HEK293 (cell line): ENCODE measurements at regions not wholly inside any gene's neighbourhood (a gene's known extent, or its start where the extent isn't known, plus 50 kb on each side); places are given as distances from the start of the nearest gene placed in this dataset.

ENCODE experiments used
- CTCF ChIA-PET: fragments of 350-600 bp; formaldehyde crosslinking; extraction: SDS; loops from one replicate; lab custom pipeline; 2021; ENCODE audit warnings: antibody characterized with exemption; lab: Yijun Ruan, JAX
- POLR2A ChIA-PET: fragments of 300-600 bp; formaldehyde crosslinking; extraction: SDS; loops from one replicate; lab custom pipeline; 2020; ENCODE audit warnings: antibody characterized with exemption, inconsistent platforms; lab: Yijun Ruan, JAX
- H3K27ac ChIP-seq: fragments of 200-500 bp; sonication (Bioruptor generic); 2 replicates; pipeline ENCODE4 v1.5.1; 2014; ENCODE audit warnings: low read depth, low read length, control low read depth, inconsistent platforms; ENCODE audit errors: extremely low read depth
- H3K36me3 ChIP-seq, 2 experiments: fragments of 200-500 bp in 1 of 2; sonication (Bioruptor generic) in 1 of 2; 1 replicate in 1 of 2; 2 replicates in 1 of 2; pipeline ENCODE4 v1.5.1; 2014 to 2017; ENCODE audit warnings: inconsistent platforms in 2 of 2, low read length in 2 of 2; ENCODE audit not compliant: control insufficient read depth in 2 of 2, insufficient read depth in 1 of 2
- H3K4me1 ChIP-seq: fragments of 200-500 bp; sonication (Bioruptor generic); 2 replicates; pipeline ENCODE4 v1.5.1; 2014; ENCODE audit warnings: mild to moderate bottlenecking, low read length, inconsistent platforms; ENCODE audit not compliant: control insufficient read depth, insufficient read depth
- H3K4me3 ChIP-seq: 2 replicates; pipeline ENCODE4 v1.5.1; 2011; ENCODE audit warnings: low read depth, mild to moderate bottlenecking, control low read depth, low read length, moderate library complexity
- H3K9me3 ChIP-seq: fragments of 200-500 bp; sonication (Bioruptor generic); 2 replicates; pipeline ENCODE4 v1.5.1; 2014; ENCODE audit warnings: low read depth, low read length, inconsistent platforms; ENCODE audit not compliant: control insufficient read depth, insufficient read depth
- BCL11B ChIP-seq: fragments of 450-650 bp; formaldehyde crosslinking; IDR thresholded peaks from 2 replicates; pipeline ENCODE4 v1.5.1; 2016; ENCODE audit warnings: low read depth, missing biosample characterization, missing genetic modification characterization
- ELK4 ChIP-seq: IDR thresholded peaks from 2 replicates; pipeline ENCODE4 v1.6.1; 2011; ENCODE audit warnings: mild to moderate bottlenecking, low read depth, low read length, borderline replicate concordance
- FEZF1 ChIP-seq: fragments of 450-650 bp; formaldehyde crosslinking; IDR thresholded peaks from 2 replicates; pipeline ENCODE4 v1.5.1; 2016; ENCODE audit warnings: missing biosample characterization, missing genetic modification characterization
- INSM2 ChIP-seq: fragments of 450-650 bp; formaldehyde crosslinking; IDR thresholded peaks from 2 replicates; pipeline ENCODE4 v1.5.1; 2016; ENCODE audit warnings: missing biosample characterization, missing genetic modification characterization
- KLF10 ChIP-seq: fragments of 450-650 bp; IDR thresholded peaks from 2 replicates; pipeline ENCODE4 v1.5.1; 2018; ENCODE audit warnings: missing biosample characterization, mild to moderate bottlenecking, missing genetic modification characterization
- PRDM6 ChIP-seq: fragments of 450-650 bp; formaldehyde crosslinking; IDR thresholded peaks from 2 replicates; pipeline ENCODE4 v1.5.1; 2017; ENCODE audit warnings: missing biosample characterization, missing genetic modification characterization
- SP7 ChIP-seq: fragments of 450-650 bp; formaldehyde crosslinking; IDR thresholded peaks from 2 replicates; pipeline ENCODE4 v1.5.1; 2016; ENCODE audit warnings: missing biosample characterization, missing genetic modification characterization
- ZBTB1 ChIP-seq: fragments of 450-650 bp; formaldehyde crosslinking; IDR thresholded peaks from 2 replicates; pipeline ENCODE4 v1.5.1; 2016; ENCODE audit warnings: missing biosample characterization, missing genetic modification characterization
- ZBTB7A ChIP-seq: fragments of 450-650 bp; formaldehyde crosslinking; IDR thresholded peaks from 2 replicates; pipeline ENCODE4 v1.5.1; 2016; ENCODE audit warnings: low read depth, missing biosample characterization, missing genetic modification characterization
- ZFHX2 ChIP-seq: fragments of 450-650 bp; formaldehyde crosslinking; conservative IDR thresholded peaks from 2 replicates; pipeline ENCODE4 v1.5.1; 2016; ENCODE audit warnings: missing biosample characterization, missing genetic modification characterization
- ZNF155 ChIP-seq: fragments of 450-650 bp; formaldehyde crosslinking; IDR thresholded peaks from 2 replicates; pipeline ENCODE4 v1.5.1; 2016; ENCODE audit warnings: missing biosample characterization, missing genetic modification characterization
- ZNF174 ChIP-seq: fragments of 450-650 bp; formaldehyde crosslinking; IDR thresholded peaks from 2 replicates; pipeline ENCODE4 v1.5.0; 2017; ENCODE audit warnings: missing biosample characterization, mild to moderate bottlenecking, missing genetic modification characterization
- ZNF211 ChIP-seq: fragments of 450-650 bp; formaldehyde crosslinking; IDR thresholded peaks from 2 replicates; pipeline ENCODE4 v1.5.1; 2016; ENCODE audit warnings: low read depth, missing biosample characterization, missing genetic modification characterization
- ZNF274 ChIP-seq, 2 experiments: fragments of 200-500 bp in 1 of 2; fragments of 450-650 bp in 1 of 2; sonication (Bioruptor generic) in 1 of 2; formaldehyde crosslinking in 1 of 2; IDR thresholded peaks; 2 replicates each; pipeline versions ENCODE4 v1.5.1 to v1.6.1; 2014 to 2016; ENCODE audit warnings: borderline replicate concordance in 1 of 2, inconsistent platforms in 1 of 2, low read length in 1 of 2, missing biosample characterization in 1 of 2, missing genetic modification characterization in 1 of 2
- ZNF398 ChIP-seq: fragments of 450-650 bp; formaldehyde crosslinking; IDR thresholded peaks from 2 replicates; pipeline ENCODE4 v1.5.1; 2017; ENCODE audit warnings: missing biosample characterization, missing genetic modification characterization
- ZNF404 ChIP-seq: fragments of 450-650 bp; formaldehyde crosslinking; IDR thresholded peaks from 2 replicates; pipeline ENCODE4 v1.5.1; 2017; ENCODE audit warnings: missing biosample characterization, missing genetic modification characterization
- ZNF558 ChIP-seq: fragments of 450-650 bp; formaldehyde crosslinking; IDR thresholded peaks from 2 replicates; pipeline ENCODE4 v1.5.1; 2016; ENCODE audit warnings: missing biosample characterization, missing genetic modification characterization
- ZNF561 ChIP-seq: fragments of 450-650 bp; IDR thresholded peaks from 2 replicates; pipeline ENCODE4 v1.5.1; 2018; ENCODE audit warnings: missing biosample characterization, missing genetic modification characterization, borderline replicate concordance
- ZNF571 ChIP-seq: fragments of 450-650 bp; formaldehyde crosslinking; IDR thresholded peaks from 2 replicates; pipeline ENCODE4 v1.5.0; 2017; ENCODE audit warnings: missing biosample characterization, missing genetic modification characterization
- ZNF600 ChIP-seq: fragments of 450-650 bp; formaldehyde crosslinking; IDR thresholded peaks from 2 replicates; pipeline ENCODE4 v1.5.1; 2016; ENCODE audit warnings: missing biosample characterization, missing genetic modification characterization
- ZNF623 ChIP-seq: fragments of 450-650 bp; formaldehyde crosslinking; IDR thresholded peaks from 2 replicates; pipeline ENCODE4 v1.5.1; 2016; ENCODE audit warnings: missing biosample characterization, missing genetic modification characterization
- ZNF654 ChIP-seq: fragments of 450-650 bp; formaldehyde crosslinking; IDR thresholded peaks from 2 replicates; pipeline ENCODE4 v1.5.1; 2016; ENCODE audit warnings: low read depth, missing biosample characterization, missing genetic modification characterization
- ZNF664 ChIP-seq: fragments of 450-650 bp; formaldehyde crosslinking; IDR thresholded peaks from 2 replicates; pipeline ENCODE4 v1.5.1; 2016; ENCODE audit warnings: missing biosample characterization, missing genetic modification characterization
- ZNF785 ChIP-seq: fragments of 450-650 bp; formaldehyde crosslinking; IDR thresholded peaks from 2 replicates; pipeline ENCODE4 v1.5.1; 2016; ENCODE audit warnings: missing biosample characterization, missing genetic modification characterization
- ZNF791 ChIP-seq: fragments of 450-650 bp; formaldehyde crosslinking; IDR thresholded peaks from 2 replicates; pipeline ENCODE4 v1.5.1; 2016; ENCODE audit warnings: missing biosample characterization, missing genetic modification characterization
- ZNF792 ChIP-seq: fragments of 450-650 bp; formaldehyde crosslinking; IDR thresholded peaks from 2 replicates; pipeline ENCODE4 v1.5.1; 2016; ENCODE audit warnings: missing biosample characterization, missing genetic modification characterization
- ZNF830 ChIP-seq: fragments of 450-650 bp; IDR thresholded peaks from 2 replicates; pipeline ENCODE4 v1.5.0; 2018; ENCODE audit warnings: missing biosample characterization, missing genetic modification characterization, low read depth, mild to moderate bottlenecking, moderate library complexity
- ZSCAN23 ChIP-seq: fragments of 450-650 bp; formaldehyde crosslinking; IDR thresholded peaks from 2 replicates; pipeline ENCODE4 v1.5.1; 2016; ENCODE audit warnings: missing biosample characterization, missing genetic modification characterization
- ZXDB ChIP-seq: fragments of 450-650 bp; formaldehyde crosslinking; IDR thresholded peaks from 2 replicates; pipeline ENCODE4 v1.5.1; 2016; ENCODE audit warnings: missing biosample characterization, missing genetic modification characterization
- TF ChIP-seq, protein P1 (sequence below): fragments of 450-650 bp; formaldehyde crosslinking; IDR thresholded peaks from 2 replicates; pipeline ENCODE4 v1.5.1; 2016; ENCODE audit warnings: missing biosample characterization, missing genetic modification characterization

GRCh38 chr3:103459815-103460214, 1025.0 kb downstream of the ZPLD1 start (continued):
- no peak for TF ChIP-seq ZNF830 (tag by site-specific recombination)

- Histone ChIP-seq H3K36me3 (no peaks in the 10 kb centered on the region), H3K4me1 (no peaks in the 10 kb centered on the region), H3K4me3 (no peak overlapping the region), H3K27ac (no peak overlapping the region), H3K9me3 (no peaks in the 10 kb centered on the region)
- no peak for TF ChIP-seq ZNF155 (tag by site-specific recombination)
- TF ChIP-seq ZNF654 (tag by site-specific recombination) = no peak
- TF ChIP-seq ZNF211 = no peak
- TF ChIP-seq ZNF398 (tag by site-specific recombination) = no peak
- TF ChIP-seq ELK4 = no peak
- no peak for TF ChIP-seq ZNF792 (tag by site-specific recombination)
- no peak for TF ChIP-seq ZNF174 (tag by site-specific recombination)
- no peak for TF ChIP-seq ZBTB7A
- TF ChIP-seq ZNF558 (tag by site-specific recombination) = no peak
- TF ChIP-seq ZNF623 = no peak
- TF ChIP-seq, protein P1, sequence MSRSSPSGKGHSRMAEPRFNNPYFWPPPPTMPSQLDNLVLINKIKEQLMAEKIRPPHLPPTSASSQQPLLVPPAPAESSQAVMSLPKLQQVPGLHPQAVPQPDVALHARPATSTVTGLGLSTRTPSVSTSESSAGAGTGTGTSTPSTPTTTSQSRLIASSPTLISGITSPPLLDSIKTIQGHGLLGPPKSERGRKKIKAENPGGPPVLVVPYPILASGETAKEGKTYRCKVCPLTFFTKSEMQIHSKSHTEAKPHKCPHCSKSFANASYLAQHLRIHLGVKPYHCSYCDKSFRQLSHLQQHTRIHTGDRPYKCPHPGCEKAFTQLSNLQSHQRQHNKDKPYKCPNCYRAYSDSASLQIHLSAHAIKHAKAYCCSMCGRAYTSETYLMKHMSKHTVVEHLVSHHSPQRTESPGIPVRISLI (tag by site-specific recombination) = no peak
- no peak for TF ChIP-seq ZNF404 (tag by site-specific recombination)
- TF ChIP-seq ZSCAN23 (tag by site-specific recombination) = no peak
- TF ChIP-seq PRDM6 (tag by site-specific recombination) = no peak
- TF ChIP-seq ZNF791 (tag by site-specific recombination) = no peak
- no peak for TF ChIP-seq ZNF600 (tag by site-specific recombination)
- ChIA-PET CTCF (no interaction called here), POLR2A (no interaction called here)
These were observed 1035.7 kb downstream of the ZPLD1 start for GRCh38 chr3:103470498-103470897.

GRCh38 chr3:103494011-103494410, 1059.2 kb downstream of the ZPLD1 start:
- H3K9me3 ChIP-seq = no peaks in the 10 kb centered on the region
- ChIA-PET CTCF (no interaction called here), POLR2A (no interaction called here)
- H3K36me3 ChIP-seq = no peaks in the 10 kb centered on the region
- H3K4me1 ChIP-seq = no peaks in the 10 kb centered on the region
- H3K4me3 ChIP-seq = no peak overlapping the region
- H3K27ac ChIP-seq = no peak overlapping the region
- no peak for TF ChIP-seq ZFHX2
- TF ChIP-seq KLF10 = no peak
- no peak for TF ChIP-seq ZNF785 (tag by site-specific recombination)
- TF ChIP-seq INSM2 (tag by site-specific recombination) = no peak
- no peak for TF ChIP-seq ZNF274 (IDR thresholded peaks at IDR 0.05; ENCODE audit: low read length)
- TF ChIP-seq ZNF274 (tag by site-specific recombination; IDR thresholded peaks at IDR 0.05; ENCODE audit: borderline replicate concordance) = no peak
- TF ChIP-seq ZXDB (tag by site-specific recombination) = no peak
- no peak for TF ChIP-seq SP7 (tag by site-specific recombination)
- no peak for TF ChIP-seq ZBTB1 (tag by site-specific recombination)
- no peak for TF ChIP-seq ZNF664
- TF ChIP-seq FEZF1 (tag by site-specific recombination) = no peak
- TF ChIP-seq ZNF561 (tag by site-specific recombination) = no peak
- no peak for TF ChIP-seq BCL11B (tag by site-specific recombination)
- TF ChIP-seq ZNF571 (tag by site-specific recombination) = no peak
